Retinal pigment epithelial cell (primary cell): ENCODE measurements at regions not wholly inside any gene's neighbourhood (a gene's known extent, or its start where the extent isn't known, plus 50 kb on each side); places are given as distances from the start of the nearest gene placed in this dataset.

Experiments used
- DNase-seq: peaks from one replicate; pipeline ENCODE4 v3.0.0-alpha.2; 2010; ENCODE audit warnings: low read depth
- H3K4me3 ChIP-seq: 2 replicates; pipeline ENCODE4 v1.5.1; 2011; ENCODE audit warnings: mild to moderate bottlenecking, low read length, control low read depth, moderate library complexity
- CTCF ChIP-seq: conservative IDR thresholded peaks from 2 replicates; pipeline ENCODE4 v1.5.1; 2011; ENCODE audit warnings: low read depth, low read length, control low read depth, inconsistent platforms

GRCh38 chr4:4627906-4628305 is 86.1 kb upstream of the STX18 start:
- no peak for DNase-seq
- no peak for TF ChIP-seq CTCF

GRCh38 chr4:4627111-4627510 is 85.3 kb upstream of the STX18 start:
- DNase-seq: no peak
- TF ChIP-seq CTCF: no peak
- no peak overlapping the region for H3K4me3 ChIP-seq

More at GRCh38 chr4:4627906-4628305, 86.1 kb upstream of the STX18 start:
- H3K4me3 ChIP-seq: no peak overlapping the region

GRCh38 chr4:4625488-4625887 is 83.6 kb upstream of the STX18 start:
- no peak for TF ChIP-seq CTCF
- DNase-seq: no peak
- H3K4me3 ChIP-seq: no peak overlapping the region

- no peak overlapping the region for H3K4me3 ChIP-seq
- DNase-seq: no peak
- no peak for TF ChIP-seq CTCF
These were observed 82.5 kb upstream of the STX18 start for GRCh38 chr4:4624276-4624897.

GRCh38 chr4:4619821-4620220 is 78.0 kb upstream of the STX18 start:
- no peak for DNase-seq
- no peak overlapping the region for H3K4me3 ChIP-seq
- no peak for TF ChIP-seq CTCF

- no peak overlapping the region for H3K4me3 ChIP-seq
- no peak for TF ChIP-seq CTCF
- DNase-seq: no peak
These were observed 77.0 kb upstream of the STX18 start for GRCh38 chr4:4618847-4619246.

GRCh38 chr4:4614925-4615678 is 73.3 kb upstream of the STX18 start:
- no peak for DNase-seq
- TF ChIP-seq CTCF: no peak
- H3K4me3 ChIP-seq: no peak overlapping the region
